Left ventricle myocardium inferior (tissue), 1 donor: ENCODE measurements at regions not wholly inside any gene's neighbourhood (a gene's known extent, or its start where the extent isn't known, plus 50 kb on each side); places are given as distances from the start of the nearest gene placed in this dataset.

Experiments
- DNase-seq: peaks from one replicate; pipeline ENCODE4 v3.0.0-alpha.2; 2020
- H3K27ac ChIP-seq: fragments of 200-600 bp; replicated peaks from 2 replicates; pipeline ENCODE4 v1.8.0; 2021
- H3K27me3 ChIP-seq: fragments of 200-600 bp; 2 replicates; pipeline ENCODE4 v1.8.0; 2021; ENCODE audit warnings: low read depth
- H3K36me3 ChIP-seq: fragments of 200-600 bp; 2 replicates; pipeline ENCODE4 v1.8.0; 2021
- H3K4me1 ChIP-seq: fragments of 200-600 bp; 2 replicates; pipeline ENCODE4 v1.8.0; 2021
- H3K4me3 ChIP-seq: fragments of 200-600 bp; 2 replicates; pipeline ENCODE4 v1.8.0; 2021; ENCODE audit warnings: mild to moderate bottlenecking, moderate library complexity
- H3K9me3 ChIP-seq: fragments of 200-600 bp; replicated peaks from 2 replicates; pipeline ENCODE4 v1.8.0; 2021
- intact Hi-C: fragments of 100-400 bp; cut with micrococcal nuclease; formaldehyde crosslinking; loops from one replicate; pipeline ENCODE4 v1.11.0; 2022
- TF ChIP-seq, protein P1 (sequence below): fragments of 200-600 bp; IDR thresholded peaks from 2 replicates; pipeline ENCODE4 v1.8.0; 2021; ENCODE audit warnings: antibody characterized with exemption, mild to moderate bottlenecking, borderline replicate concordance
- donor health status: DM: no; HTN: yes; CAD: no; lungs with severe emphysema.

- no peak overlapping the region for H3K27ac ChIP-seq
- TF ChIP-seq, protein P1, sequence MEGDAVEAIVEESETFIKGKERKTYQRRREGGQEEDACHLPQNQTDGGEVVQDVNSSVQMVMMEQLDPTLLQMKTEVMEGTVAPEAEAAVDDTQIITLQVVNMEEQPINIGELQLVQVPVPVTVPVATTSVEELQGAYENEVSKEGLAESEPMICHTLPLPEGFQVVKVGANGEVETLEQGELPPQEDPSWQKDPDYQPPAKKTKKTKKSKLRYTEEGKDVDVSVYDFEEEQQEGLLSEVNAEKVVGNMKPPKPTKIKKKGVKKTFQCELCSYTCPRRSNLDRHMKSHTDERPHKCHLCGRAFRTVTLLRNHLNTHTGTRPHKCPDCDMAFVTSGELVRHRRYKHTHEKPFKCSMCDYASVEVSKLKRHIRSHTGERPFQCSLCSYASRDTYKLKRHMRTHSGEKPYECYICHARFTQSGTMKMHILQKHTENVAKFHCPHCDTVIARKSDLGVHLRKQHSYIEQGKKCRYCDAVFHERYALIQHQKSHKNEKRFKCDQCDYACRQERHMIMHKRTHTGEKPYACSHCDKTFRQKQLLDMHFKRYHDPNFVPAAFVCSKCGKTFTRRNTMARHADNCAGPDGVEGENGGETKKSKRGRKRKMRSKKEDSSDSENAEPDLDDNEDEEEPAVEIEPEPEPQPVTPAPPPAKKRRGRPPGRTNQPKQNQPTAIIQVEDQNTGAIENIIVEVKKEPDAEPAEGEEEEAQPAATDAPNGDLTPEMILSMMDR, result no peak
- H3K36me3 ChIP-seq, result no peaks in the 10 kb centered on the region
- DNase-seq, result no peak
- intact Hi-C loops, result no loop called here
- H3K9me3 ChIP-seq, result no peaks in the 10 kb centered on the region
- peak overlapping the region; percentile 52 for H3K4me3 ChIP-seq
- H3K27me3 ChIP-seq, result no peaks in the 10 kb centered on the region
- no peaks in the 10 kb centered on the region for H3K4me1 ChIP-seq
Measured at GRCh38 chr4:177228599-177228998, 81.1 kb upstream of the NEIL3 start.

DNA sequence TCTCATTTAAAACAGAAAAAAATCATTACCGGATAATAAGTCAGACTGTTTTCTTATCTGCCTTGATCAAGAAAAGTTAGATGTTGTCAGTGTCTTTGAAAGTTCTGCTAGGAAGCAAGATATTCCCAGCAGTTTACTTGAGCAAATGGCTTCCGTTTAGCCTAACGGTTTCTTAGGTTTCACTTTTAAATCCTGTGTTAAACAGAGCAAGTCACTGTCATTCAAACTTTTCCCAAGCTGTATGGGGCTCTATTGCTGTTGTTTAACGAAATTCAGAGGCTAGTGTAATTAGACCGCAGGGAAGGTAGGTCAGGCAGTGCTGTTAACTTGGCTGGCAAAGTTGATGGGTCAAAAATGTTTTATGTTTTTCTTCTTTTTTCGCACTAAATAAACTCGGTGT is 80.3 kb upstream of the NEIL3 start:
- H3K4me3 ChIP-seq, result peak overlapping the region; percentile 52
- H3K27ac ChIP-seq, result no peak overlapping the region
- no peak for DNase-seq
- H3K36me3 ChIP-seq, result no peaks in the 10 kb centered on the region
- H3K9me3 ChIP-seq, result no peaks in the 10 kb centered on the region
- no peaks in the 10 kb centered on the region for H3K27me3 ChIP-seq
- intact Hi-C loops, result no loop called here
- TF ChIP-seq, protein P1, result no peak
- H3K4me1 ChIP-seq, result no peaks in the 10 kb centered on the region

GRCh38 chr4:177232473-177232872 is 77.2 kb upstream of the NEIL3 start:
- H3K4me3 ChIP-seq, result no peak overlapping the region
- TF ChIP-seq, protein P1, result no peak
- H3K4me1 ChIP-seq, result no peaks in the 10 kb centered on the region
- no peak overlapping the region for H3K27ac ChIP-seq
- H3K9me3 ChIP-seq, result no peaks in the 10 kb centered on the region
- H3K36me3 ChIP-seq, result no peaks in the 10 kb centered on the region
- no peaks in the 10 kb centered on the region for H3K27me3 ChIP-seq
- intact Hi-C loops, result no loop called here
- DNase-seq, result no peak

DNA sequence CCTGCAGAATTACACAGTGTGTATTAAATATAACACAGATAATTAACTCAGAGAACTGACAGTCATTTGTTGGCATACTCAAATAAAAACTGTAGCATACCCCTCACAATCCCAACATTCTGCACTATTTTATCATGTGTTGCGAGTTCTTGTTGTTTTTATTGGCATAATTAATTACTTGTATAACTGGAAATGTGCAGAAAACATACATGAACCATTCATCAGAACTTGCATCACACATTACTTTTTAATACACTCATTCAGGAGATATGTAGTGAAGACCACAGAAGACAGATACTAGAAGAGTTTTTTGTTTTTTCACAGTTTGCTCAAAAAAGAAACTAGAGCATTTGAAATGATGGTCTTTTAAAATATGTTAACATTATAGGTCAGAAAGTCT is 74.6 kb upstream of the NEIL3 start:
- no peaks in the 10 kb centered on the region for H3K9me3 ChIP-seq
- no peak for DNase-seq
- intact Hi-C loops, result no loop called here
- TF ChIP-seq, protein P1, result no peak
- H3K4me3 ChIP-seq, result no peak overlapping the region
- no peaks in the 10 kb centered on the region for H3K27me3 ChIP-seq
- no peak overlapping the region for H3K27ac ChIP-seq
- H3K4me1 ChIP-seq, result no peaks in the 10 kb centered on the region
- no peaks in the 10 kb centered on the region for H3K36me3 ChIP-seq

DNA sequence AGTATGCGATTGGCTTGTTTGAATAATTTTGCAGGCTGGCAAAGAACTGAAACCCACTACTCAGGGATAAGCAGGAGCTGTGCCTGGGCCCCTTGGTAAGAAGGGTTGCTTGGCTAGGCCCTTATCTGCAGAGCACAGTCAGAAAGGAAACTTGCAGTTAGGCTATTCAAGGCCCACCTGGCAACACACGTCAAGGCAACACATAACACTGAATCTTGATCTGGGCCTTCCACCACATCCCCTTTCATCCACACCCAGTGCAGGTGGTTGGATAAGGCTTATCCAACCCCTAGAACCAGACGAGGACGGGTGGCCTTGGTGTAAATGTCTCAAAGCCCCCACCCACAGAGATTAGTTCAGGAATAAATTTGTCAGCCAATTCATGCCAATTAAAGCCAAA is 72.8 kb upstream of the NEIL3 start:
- Histone ChIP-seq H3K27me3 (no peaks in the 10 kb centered on the region), H3K36me3 (no peaks in the 10 kb centered on the region), H3K9me3 (no peaks in the 10 kb centered on the region), H3K4me1 (no peaks in the 10 kb centered on the region), H3K4me3 (no peak overlapping the region), H3K27ac (no peak overlapping the region)
- no peak for DNase-seq
- intact Hi-C loops, result no loop called here
- TF ChIP-seq, protein P1, result no peak

GRCh38 chr4:177237291-177237690 is 72.4 kb upstream of the NEIL3 start:
- DNase-seq, result no peak
- H3K27ac ChIP-seq, result no peak overlapping the region
- H3K27me3 ChIP-seq, result no peaks in the 10 kb centered on the region
- H3K36me3 ChIP-seq, result no peaks in the 10 kb centered on the region
- H3K4me3 ChIP-seq, result no peak overlapping the region
- H3K4me1 ChIP-seq, result no peaks in the 10 kb centered on the region
- TF ChIP-seq, protein P1, result no peak
- H3K9me3 ChIP-seq, result no peaks in the 10 kb centered on the region
- intact Hi-C loops, result no loop called here
